ENCODE measurements at regions not wholly inside any gene's neighbourhood (a gene's known extent, or its start where the extent isn't known, plus 50 kb on each side); places are given as distances from the start of the nearest gene placed in this dataset.

GRCh38 chr12:24533716-24534352 lies 415.1 kb downstream of the BCAT1 start:
- TF ChIP-seq, protein P1, sequence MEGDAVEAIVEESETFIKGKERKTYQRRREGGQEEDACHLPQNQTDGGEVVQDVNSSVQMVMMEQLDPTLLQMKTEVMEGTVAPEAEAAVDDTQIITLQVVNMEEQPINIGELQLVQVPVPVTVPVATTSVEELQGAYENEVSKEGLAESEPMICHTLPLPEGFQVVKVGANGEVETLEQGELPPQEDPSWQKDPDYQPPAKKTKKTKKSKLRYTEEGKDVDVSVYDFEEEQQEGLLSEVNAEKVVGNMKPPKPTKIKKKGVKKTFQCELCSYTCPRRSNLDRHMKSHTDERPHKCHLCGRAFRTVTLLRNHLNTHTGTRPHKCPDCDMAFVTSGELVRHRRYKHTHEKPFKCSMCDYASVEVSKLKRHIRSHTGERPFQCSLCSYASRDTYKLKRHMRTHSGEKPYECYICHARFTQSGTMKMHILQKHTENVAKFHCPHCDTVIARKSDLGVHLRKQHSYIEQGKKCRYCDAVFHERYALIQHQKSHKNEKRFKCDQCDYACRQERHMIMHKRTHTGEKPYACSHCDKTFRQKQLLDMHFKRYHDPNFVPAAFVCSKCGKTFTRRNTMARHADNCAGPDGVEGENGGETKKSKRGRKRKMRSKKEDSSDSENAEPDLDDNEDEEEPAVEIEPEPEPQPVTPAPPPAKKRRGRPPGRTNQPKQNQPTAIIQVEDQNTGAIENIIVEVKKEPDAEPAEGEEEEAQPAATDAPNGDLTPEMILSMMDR (IDR thresholded peaks at IDR 0.05; ENCODE audit: low read depth, low read length): no peak
- no peak for TF ChIP-seq POLR2A (IDR thresholded peaks at IDR 0.05; ENCODE audit: extremely low read depth, insufficient read length)

Measured in NB4 (cell line).